Left lung (tissue), 4 donors: ENCODE measurements at regions not wholly inside any gene's neighbourhood (a gene's known extent, or its start where the extent isn't known, plus 50 kb on each side); places are given as distances from the start of the nearest gene placed in this dataset.
A peak's percentile ranks its signal among the peaks of the same experiment; 100 is the strongest.

Experiments
- ATAC-seq: fragments of 200-7000 bp; cut with Tn5 transposase; one replicate; pipeline ENCODE4 v1.9.1; 2020; ENCODE audit warnings: moderate library complexity
- DNase-seq, 4 donors: peaks; one replicate each; pipeline ENCODE4 v3.0.0-alpha.2; 2013 to 2020
- H3K27ac ChIP-seq, 2 donors: fragments of 200-600 bp; sonication (generic) in 1 of 2; one replicate each; pipeline versions ENCODE4 v1.5.0 to v1.8.0; 2020 to 2021
- H3K27me3 ChIP-seq, 2 donors: fragments of 200-600 bp; sonication (generic) in 1 of 2; one replicate each; pipeline versions ENCODE4 v1.5.0 to v1.8.0; 2020 to 2021
- H3K36me3 ChIP-seq, 2 donors: fragments of 200-600 bp; sonication (generic) in 1 of 2; one replicate each; pipeline versions ENCODE4 v1.5.0 to v1.8.0; 2020 to 2021
- H3K4me1 ChIP-seq, 2 donors: fragments of 200-600 bp; one replicate each; pipeline ENCODE4 v1.8.0; 2021
- H3K4me3 ChIP-seq, 2 donors: fragments of 200-600 bp; sonication (generic) in 1 of 2; one replicate each; pipeline versions ENCODE4 v1.5.0 to v1.8.0; 2020 to 2021; ENCODE audit warnings: mild to moderate bottlenecking in 1 of 2
- H3K9me3 ChIP-seq, 2 donors: fragments of 200-600 bp; sonication (generic) in 1 of 2; one replicate each; pipeline versions ENCODE4 v1.5.0 to v1.8.0; 2020 to 2021
- intact Hi-C, 2 donors: fragments of 100-400 bp; cut with DNase I; formaldehyde crosslinking; loops; one replicate each; pipeline versions ENCODE4 v1.11.2 to v1.14.2; 2022
- TF ChIP-seq, protein P1 (sequence below), 2 donors: fragments of 200-600 bp; sonication (generic) in 1 of 2; IDR thresholded peaks; one replicate each; pipeline versions ENCODE4 v1.5.0 to v1.8.0; 2021; ENCODE audit warnings: antibody characterized with exemption in 2 of 2
- donor health status: DM: no; HTN: yes; CAD: no.
- donor health status: DM: no; HTN: no; CAD: no.

DNA sequence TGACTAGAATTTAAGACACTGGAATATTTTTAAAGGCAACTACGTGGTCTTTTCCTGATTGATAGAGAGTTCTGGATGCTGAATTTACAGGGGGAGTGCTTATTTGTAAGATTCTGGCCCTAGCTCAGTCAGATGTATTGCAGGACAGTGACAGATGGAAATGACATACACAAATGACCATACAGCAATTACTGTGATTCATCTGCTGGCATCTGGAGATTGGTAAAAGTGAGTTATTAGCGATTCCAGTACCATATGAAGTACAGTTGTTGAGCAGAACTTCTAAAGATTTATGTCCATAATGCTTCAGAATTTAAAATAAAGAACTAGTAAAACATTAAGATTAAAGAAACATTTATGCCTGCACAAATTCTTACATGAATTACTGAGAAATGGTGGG lies 243.2 kb downstream of the CRPPA start:
- Histone ChIP-seq H3K36me3 (no peaks in the 10 kb centered on the region), H3K4me3 (no peak overlapping the region), H3K27ac (no peak overlapping the region), H3K9me3 (no peaks in the 10 kb centered on the region), H3K27me3 (no peaks in the 10 kb centered on the region), H3K4me1 (no peaks in the 10 kb centered on the region)
- DNase-seq (no peak), ATAC-seq (no peak)
- TF ChIP-seq, protein P1, sequence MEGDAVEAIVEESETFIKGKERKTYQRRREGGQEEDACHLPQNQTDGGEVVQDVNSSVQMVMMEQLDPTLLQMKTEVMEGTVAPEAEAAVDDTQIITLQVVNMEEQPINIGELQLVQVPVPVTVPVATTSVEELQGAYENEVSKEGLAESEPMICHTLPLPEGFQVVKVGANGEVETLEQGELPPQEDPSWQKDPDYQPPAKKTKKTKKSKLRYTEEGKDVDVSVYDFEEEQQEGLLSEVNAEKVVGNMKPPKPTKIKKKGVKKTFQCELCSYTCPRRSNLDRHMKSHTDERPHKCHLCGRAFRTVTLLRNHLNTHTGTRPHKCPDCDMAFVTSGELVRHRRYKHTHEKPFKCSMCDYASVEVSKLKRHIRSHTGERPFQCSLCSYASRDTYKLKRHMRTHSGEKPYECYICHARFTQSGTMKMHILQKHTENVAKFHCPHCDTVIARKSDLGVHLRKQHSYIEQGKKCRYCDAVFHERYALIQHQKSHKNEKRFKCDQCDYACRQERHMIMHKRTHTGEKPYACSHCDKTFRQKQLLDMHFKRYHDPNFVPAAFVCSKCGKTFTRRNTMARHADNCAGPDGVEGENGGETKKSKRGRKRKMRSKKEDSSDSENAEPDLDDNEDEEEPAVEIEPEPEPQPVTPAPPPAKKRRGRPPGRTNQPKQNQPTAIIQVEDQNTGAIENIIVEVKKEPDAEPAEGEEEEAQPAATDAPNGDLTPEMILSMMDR (IDR thresholded peaks at IDR 0.05): no peak
- intact Hi-C loops: no loop called here

DNA sequence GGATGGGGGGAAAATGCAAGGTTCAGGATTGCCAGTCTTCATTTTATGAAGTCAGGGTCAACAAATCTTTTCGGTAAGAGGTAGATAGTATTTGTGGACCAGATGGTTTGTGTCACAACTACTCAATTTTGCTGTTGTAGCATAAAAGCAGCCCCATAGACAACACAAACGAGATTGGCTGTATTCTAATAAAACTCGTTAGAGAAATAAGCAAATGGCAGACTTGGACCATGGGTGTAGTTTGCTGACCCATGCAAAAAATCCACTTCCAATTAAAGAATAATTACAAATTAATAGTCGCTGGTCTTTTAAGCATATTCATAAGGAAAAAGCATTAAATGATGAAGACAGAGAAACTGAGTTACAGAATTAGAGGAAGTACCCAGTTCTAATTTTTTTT lies 247.1 kb downstream of the CRPPA start:
- TF ChIP-seq, protein P1 (IDR thresholded peaks at IDR 0.05): no peak
- no peak for ATAC-seq
- intact Hi-C loops: no loop called here

DNA sequence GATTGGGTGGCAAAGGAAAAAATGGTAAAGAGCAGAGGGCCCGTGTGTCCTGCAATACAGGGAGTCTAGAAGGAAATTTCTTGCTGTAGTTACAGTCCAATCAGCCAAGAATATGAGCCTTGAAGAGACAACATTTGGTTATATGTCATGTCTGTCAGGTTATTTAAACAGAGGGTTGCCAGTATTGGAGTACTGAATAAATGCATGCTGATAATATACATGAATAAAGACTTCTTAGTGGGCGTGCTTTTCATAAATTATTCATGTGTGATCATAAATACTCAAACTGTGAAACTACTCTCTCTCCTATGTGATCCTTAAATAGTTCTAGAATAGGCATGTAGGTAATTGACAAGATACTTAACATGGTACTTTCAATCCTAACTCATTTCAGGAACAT lies 249.0 kb downstream of the CRPPA start:
- Histone ChIP-seq H3K9me3 (peaks cover 0 to 9% of the 10 kb centered on the region in 2 donors), H3K27me3 (no peaks in the 10 kb centered on the region), H3K36me3 (no peaks in the 10 kb centered on the region), H3K27ac (no peak overlapping the region), H3K4me1 (no peaks in the 10 kb centered on the region), H3K4me3 (no peak overlapping the region)
- DNase-seq (no peak), ATAC-seq (no peak)
- intact Hi-C loops: no loop called here
- TF ChIP-seq, protein P1 (IDR thresholded peaks at IDR 0.05): no peak

More for the DNA sequence above, 247.1 kb downstream of the CRPPA start:
- Histone ChIP-seq H3K36me3 (no peaks in the 10 kb centered on the region), H3K4me3 (no peak overlapping the region), H3K27me3 (no peaks in the 10 kb centered on the region), H3K4me1 (no peaks in the 10 kb centered on the region), H3K27ac (no peak overlapping the region), H3K9me3 (peaks cover 0 to 9% of the 10 kb centered on the region in 2 donors)
- DNase-seq: no peak

DNA sequence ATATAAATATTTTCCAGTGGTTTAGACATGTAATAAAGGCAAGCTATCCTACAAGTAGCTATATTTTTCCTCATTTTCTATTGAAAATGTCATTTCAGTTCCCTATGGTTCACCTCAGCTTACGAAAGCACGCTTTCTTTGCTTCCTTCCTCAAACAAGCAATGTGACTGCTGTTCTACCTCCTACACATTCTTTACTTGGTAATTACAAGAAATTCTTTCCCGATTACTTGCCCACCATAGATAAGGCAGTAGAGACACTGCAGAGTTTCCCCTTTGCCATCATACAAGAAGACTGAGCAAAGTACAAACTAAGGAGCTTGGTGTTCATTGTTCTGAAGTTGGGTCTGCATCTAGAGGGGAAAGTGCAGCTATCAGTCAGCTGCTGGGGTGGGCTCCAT lies 249.4 kb downstream of the CRPPA start:
- DNase-seq (no peak), ATAC-seq (no peak)
- Histone ChIP-seq H3K9me3 (peaks cover 0 to 9% of the 10 kb centered on the region in 2 donors), H3K27ac (no peak overlapping the region), H3K4me1 (no peaks in the 10 kb centered on the region), H3K27me3 (no peaks in the 10 kb centered on the region), H3K36me3 (no peaks in the 10 kb centered on the region), H3K4me3 (no peak overlapping the region)
- intact Hi-C loops: no loop called here
- TF ChIP-seq, protein P1 (IDR thresholded peaks at IDR 0.05): no peak

DNA sequence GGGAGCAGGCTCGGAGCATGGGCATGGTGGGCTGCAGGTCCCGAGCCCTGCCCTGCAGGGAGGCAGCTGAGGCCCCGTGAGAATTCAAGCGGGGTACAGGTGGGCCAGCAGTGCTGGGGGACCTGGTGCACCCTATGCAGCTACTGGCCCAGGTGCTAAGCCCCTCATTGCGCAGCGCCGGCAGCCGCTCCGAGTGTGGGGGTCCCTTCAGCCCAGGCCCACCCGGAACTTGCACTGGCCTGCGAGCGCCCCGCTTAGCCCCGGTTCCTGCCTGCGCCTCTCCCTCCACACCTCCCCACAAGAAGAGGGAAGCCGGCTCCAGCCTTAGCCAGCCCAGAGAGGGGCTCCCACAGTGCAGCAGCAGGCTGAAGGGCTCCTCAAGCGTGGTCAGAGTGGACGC lies 250.7 kb downstream of the CRPPA start:
- no peak for ATAC-seq
- Histone ChIP-seq H3K27me3 (no peaks in the 10 kb centered on the region), H3K36me3 (no peaks in the 10 kb centered on the region), H3K27ac (no peak overlapping the region), H3K4me3 (no peak overlapping the region), H3K9me3 (peaks cover 0 to 9% of the 10 kb centered on the region in 2 donors), H3K4me1 (no peaks in the 10 kb centered on the region)
- peak in 1 of 4 donors; percentile 67 for DNase-seq
- TF ChIP-seq, protein P1 (IDR thresholded peaks at IDR 0.05): no peak
- intact Hi-C loops: no loop called here
